ENCODE measurements at regions not wholly inside any gene's neighbourhood (a gene's known extent, or its start where the extent isn't known, plus 50 kb on each side); places are given as distances from the start of the nearest gene placed in this dataset.

GRCh38 chr6:43917878-43918382 lies 147.9 kb downstream of the VEGFA start (continued):
- TF ChIP-seq HINFP (tag; conservative IDR thresholded peaks at IDR 0.05; ENCODE audit: low read depth) = no peak
- TF ChIP-seq TRIM24 (IDR thresholded peaks at IDR 0.05) = no peak
- TF ChIP-seq, protein P1, sequence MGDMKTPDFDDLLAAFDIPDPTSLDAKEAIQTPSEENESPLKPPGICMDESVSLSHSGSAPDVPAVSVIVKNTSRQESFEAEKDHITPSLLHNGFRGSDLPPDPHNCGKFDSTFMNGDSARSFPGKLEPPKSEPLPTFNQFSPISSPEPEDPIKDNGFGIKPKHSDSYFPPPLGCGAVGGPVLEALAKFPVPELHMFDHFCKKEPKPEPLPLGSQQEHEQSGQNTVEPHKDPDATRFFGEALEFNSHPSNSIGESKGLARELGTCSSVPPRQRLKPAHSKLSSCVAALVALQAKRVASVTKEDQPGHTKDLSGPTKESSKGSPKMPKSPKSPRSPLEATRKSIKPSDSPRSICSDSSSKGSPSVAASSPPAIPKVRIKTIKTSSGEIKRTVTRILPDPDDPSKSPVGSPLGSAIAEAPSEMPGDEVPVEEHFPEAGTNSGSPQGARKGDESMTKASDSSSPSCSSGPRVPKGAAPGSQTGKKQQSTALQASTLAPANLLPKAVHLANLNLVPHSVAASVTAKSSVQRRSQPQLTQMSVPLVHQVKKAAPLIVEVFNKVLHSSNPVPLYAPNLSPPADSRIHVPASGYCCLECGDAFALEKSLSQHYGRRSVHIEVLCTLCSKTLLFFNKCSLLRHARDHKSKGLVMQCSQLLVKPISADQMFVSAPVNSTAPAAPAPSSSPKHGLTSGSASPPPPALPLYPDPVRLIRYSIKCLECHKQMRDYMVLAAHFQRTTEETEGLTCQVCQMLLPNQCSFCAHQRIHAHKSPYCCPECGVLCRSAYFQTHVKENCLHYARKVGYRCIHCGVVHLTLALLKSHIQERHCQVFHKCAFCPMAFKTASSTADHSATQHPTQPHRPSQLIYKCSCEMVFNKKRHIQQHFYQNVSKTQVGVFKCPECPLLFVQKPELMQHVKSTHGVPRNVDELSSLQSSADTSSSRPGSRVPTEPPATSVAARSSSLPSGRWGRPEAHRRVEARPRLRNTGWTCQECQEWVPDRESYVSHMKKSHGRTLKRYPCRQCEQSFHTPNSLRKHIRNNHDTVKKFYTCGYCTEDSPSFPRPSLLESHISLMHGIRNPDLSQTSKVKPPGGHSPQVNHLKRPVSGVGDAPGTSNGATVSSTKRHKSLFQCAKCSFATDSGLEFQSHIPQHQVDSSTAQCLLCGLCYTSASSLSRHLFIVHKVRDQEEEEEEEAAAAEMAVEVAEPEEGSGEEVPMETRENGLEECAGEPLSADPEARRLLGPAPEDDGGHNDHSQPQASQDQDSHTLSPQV (IDR thresholded peaks at IDR 0.05) = peak; percentile 98
- TF ChIP-seq ZNF121 (CRISPR knock-in tag; conservative IDR thresholded peaks at IDR 0.05) = no peak
- TF ChIP-seq SPI1 (IDR thresholded peaks at IDR 0.05; ENCODE audit: borderline replicate concordance, low read depth, low read length) = no peak
- no peak for TF ChIP-seq MEF2D (tag; conservative IDR thresholded peaks at IDR 0.05; ENCODE audit: low read depth)
- TF ChIP-seq RBM22 (IDR thresholded peaks at IDR 0.05; ENCODE audit: low read depth, low read length, poor library complexity, severe bottlenecking) = no peak
- TF ChIP-seq THRB (CRISPR knock-in tag; conservative IDR thresholded peaks at IDR 0.05) = no peak
- TF ChIP-seq MBD1 (CRISPR knock-in tag; IDR thresholded peaks at IDR 0.05) = peak; percentile 75; the same call in 1 of the 2 replicates
- no peak for TF ChIP-seq TFAM (CRISPR knock-in tag; conservative IDR thresholded peaks at IDR 0.05)
- no peak for TF ChIP-seq PHF8 (IDR thresholded peaks at IDR 0.05; ENCODE audit: borderline replicate concordance, low read length)
- TF ChIP-seq, protein P2, sequence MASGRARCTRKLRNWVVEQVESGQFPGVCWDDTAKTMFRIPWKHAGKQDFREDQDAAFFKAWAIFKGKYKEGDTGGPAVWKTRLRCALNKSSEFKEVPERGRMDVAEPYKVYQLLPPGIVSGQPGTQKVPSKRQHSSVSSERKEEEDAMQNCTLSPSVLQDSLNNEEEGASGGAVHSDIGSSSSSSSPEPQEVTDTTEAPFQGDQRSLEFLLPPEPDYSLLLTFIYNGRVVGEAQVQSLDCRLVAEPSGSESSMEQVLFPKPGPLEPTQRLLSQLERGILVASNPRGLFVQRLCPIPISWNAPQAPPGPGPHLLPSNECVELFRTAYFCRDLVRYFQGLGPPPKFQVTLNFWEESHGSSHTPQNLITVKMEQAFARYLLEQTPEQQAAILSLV (tag; IDR thresholded peaks at IDR 0.05) = peak; percentile 41; the same call in 1 of the 2 replicates
- no peak for TF ChIP-seq MYNN (IDR thresholded peaks at IDR 0.05)
- TF ChIP-seq MYNN (CRISPR knock-in tag; IDR thresholded peaks at IDR 0.05) = no peak

Measured in K562 (cell line).